Stomach (tissue), 4 donors: ENCODE measurements at regions not wholly inside any gene's neighbourhood (a gene's known extent, or its start where the extent isn't known, plus 50 kb on each side); places are given as distances from the start of the nearest gene placed in this dataset.

ENCODE experiments used
- POLR2A ChIP-seq, 4 donors: fragments of 450-650 bp; IDR thresholded peaks; one replicate each; pipeline ENCODE4 v1.6.1; 2016; ENCODE audit warnings: antibody characterized with exemption in 4 of 4, control low read depth in 2 of 4, mild to moderate bottlenecking in 1 of 4, moderate library complexity in 1 of 4
- TF ChIP-seq, protein P1 (sequence below), 7 experiments: fragments of 450-650 bp in 4 of 7; fragments of 200-600 bp in 3 of 7; sonication (generic) in 3 of 7; IDR thresholded peaks; one replicate each; pipeline ENCODE4 v1.5.1; 2016 to 2019; ENCODE audit warnings: antibody characterized with exemption in 7 of 7, control low read depth in 2 of 7, mild to moderate bottlenecking in 1 of 7

DNA sequence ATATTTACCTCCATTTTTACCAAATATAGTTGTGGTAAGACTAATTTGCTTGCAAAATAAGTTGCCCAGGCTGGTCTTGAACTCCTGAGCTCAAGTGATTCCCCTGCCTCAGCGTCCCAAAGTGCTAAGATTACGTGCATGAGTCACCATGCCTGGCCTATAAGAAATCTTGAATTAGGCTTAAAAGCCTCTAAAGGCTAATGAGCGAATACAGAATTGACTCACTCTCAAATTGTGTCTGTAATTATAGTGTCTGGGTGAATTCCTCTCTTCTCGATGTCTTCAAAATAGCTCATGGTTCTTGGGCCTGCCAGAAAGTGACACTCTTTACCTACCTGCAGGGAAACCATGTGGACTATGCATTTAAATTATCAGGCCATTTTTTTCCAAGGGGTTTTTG lies 403.5 kb downstream of the SLC16A7 start:
- TF ChIP-seq, protein P1, sequence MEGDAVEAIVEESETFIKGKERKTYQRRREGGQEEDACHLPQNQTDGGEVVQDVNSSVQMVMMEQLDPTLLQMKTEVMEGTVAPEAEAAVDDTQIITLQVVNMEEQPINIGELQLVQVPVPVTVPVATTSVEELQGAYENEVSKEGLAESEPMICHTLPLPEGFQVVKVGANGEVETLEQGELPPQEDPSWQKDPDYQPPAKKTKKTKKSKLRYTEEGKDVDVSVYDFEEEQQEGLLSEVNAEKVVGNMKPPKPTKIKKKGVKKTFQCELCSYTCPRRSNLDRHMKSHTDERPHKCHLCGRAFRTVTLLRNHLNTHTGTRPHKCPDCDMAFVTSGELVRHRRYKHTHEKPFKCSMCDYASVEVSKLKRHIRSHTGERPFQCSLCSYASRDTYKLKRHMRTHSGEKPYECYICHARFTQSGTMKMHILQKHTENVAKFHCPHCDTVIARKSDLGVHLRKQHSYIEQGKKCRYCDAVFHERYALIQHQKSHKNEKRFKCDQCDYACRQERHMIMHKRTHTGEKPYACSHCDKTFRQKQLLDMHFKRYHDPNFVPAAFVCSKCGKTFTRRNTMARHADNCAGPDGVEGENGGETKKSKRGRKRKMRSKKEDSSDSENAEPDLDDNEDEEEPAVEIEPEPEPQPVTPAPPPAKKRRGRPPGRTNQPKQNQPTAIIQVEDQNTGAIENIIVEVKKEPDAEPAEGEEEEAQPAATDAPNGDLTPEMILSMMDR (IDR thresholded peaks at IDR 0.05), result no peak
- no peak for TF ChIP-seq POLR2A (IDR thresholded peaks at IDR 0.05)
